HepG2 (cell line): ENCODE measurements at regions not wholly inside any gene's neighbourhood (a gene's known extent, or its start where the extent isn't known, plus 50 kb on each side); places are given as distances from the start of the nearest gene placed in this dataset.

Source experiments
- ARID3A ChIP-seq: IDR thresholded peaks from 2 replicates; pipeline ENCODE4 v1.6.1; 2012; ENCODE audit warnings: low read depth, low read length, improper control_type of control experiment
- BCLAF1 ChIP-seq: fragments of 450-650 bp; IDR thresholded peaks from 2 replicates; pipeline ENCODE4 v1.6.1; 2017; ENCODE audit warnings: mild to moderate bottlenecking
- BRD4 ChIP-seq: sonication (generic); formaldehyde crosslinking; IDR thresholded peaks from 2 replicates; pipeline ENCODE4 v1.4.0; 2020; ENCODE audit warnings: missing genetic modification reagents
- ELF3 ChIP-seq: IDR thresholded peaks from 2 replicates; pipeline ENCODE4 v1.6.1; 2016; ENCODE audit warnings: missing genetic modification reagents, missing compliant biosample characterization
- GATAD1 ChIP-seq: IDR thresholded peaks from 2 replicates; pipeline ENCODE4 v1.6.1; 2016; ENCODE audit warnings: missing genetic modification reagents, missing compliant biosample characterization
- GTF3A ChIP-seq: sonication (generic); formaldehyde crosslinking; conservative IDR thresholded peaks from 2 replicates; pipeline ENCODE4 v1.4.0; 2020; ENCODE audit warnings: mild to moderate bottlenecking, missing genetic modification reagents
- HDAC1 ChIP-seq: sonication (generic); formaldehyde crosslinking; IDR thresholded peaks from 2 replicates; pipeline ENCODE4 v1.5.1; 2020; ENCODE audit warnings: mild to moderate bottlenecking, missing genetic modification reagents
- HMG20A ChIP-seq: IDR thresholded peaks from 2 replicates; pipeline ENCODE4 v1.6.1; 2016; ENCODE audit warnings: borderline replicate concordance
- HOXD1 ChIP-seq: sonication (generic); formaldehyde crosslinking; IDR thresholded peaks from 2 replicates; pipeline ENCODE4 v1.5.0; 2020; ENCODE audit warnings: missing genetic modification reagents
- ISL2 ChIP-seq: sonication (generic); formaldehyde crosslinking; IDR thresholded peaks from 2 replicates; pipeline ENCODE4 v1.5.0; 2020; ENCODE audit warnings: missing genetic modification reagents
- KAT8 ChIP-seq: IDR thresholded peaks from 2 replicates; pipeline ENCODE4 v1.6.1; 2016; ENCODE audit warnings: missing genetic modification reagents, missing compliant biosample characterization
- KLF6 ChIP-seq: IDR thresholded peaks from 2 replicates; pipeline ENCODE4 v1.8.0; 2016; ENCODE audit warnings: missing biosample characterization, missing genetic modification reagents
- NAIF1 ChIP-seq: sonication (generic); formaldehyde crosslinking; IDR thresholded peaks from 2 replicates; pipeline ENCODE4 v1.5.0; 2020; ENCODE audit warnings: mild to moderate bottlenecking, missing genetic modification reagents, borderline replicate concordance
- PAXIP1 ChIP-seq: sonication (generic); formaldehyde crosslinking; conservative IDR thresholded peaks from 2 replicates; pipeline ENCODE4 v1.4.0; 2020; ENCODE audit warnings: mild to moderate bottlenecking, missing genetic modification reagents, moderate library complexity
- POLR2AphosphoS2 ChIP-seq: IDR thresholded peaks from 2 replicates; pipeline ENCODE4 v1.6.1; 2011; ENCODE audit warnings: low read depth, low read length, improper control_type of control experiment
- THRA ChIP-seq: sonication (generic); formaldehyde crosslinking; IDR thresholded peaks from 2 replicates; pipeline ENCODE4 v1.4.0; 2020; ENCODE audit warnings: missing genetic modification reagents, borderline replicate concordance
- ZBTB20 ChIP-seq: sonication (generic); formaldehyde crosslinking; IDR thresholded peaks from 2 replicates; pipeline ENCODE4 v1.8.1; 2023; ENCODE audit warnings: missing genetic modification reagents, low read depth, mild to moderate bottlenecking, borderline replicate concordance
- ZMYM2 ChIP-seq: sonication (generic); formaldehyde crosslinking; IDR thresholded peaks from 2 replicates; pipeline ENCODE4 v1.8.0; 2022; ENCODE audit warnings: mild to moderate bottlenecking, missing genetic modification reagents
- ZNF225 ChIP-seq: sonication (generic); formaldehyde crosslinking; IDR thresholded peaks from 2 replicates; pipeline ENCODE4 v1.4.0; 2020; ENCODE audit warnings: mild to moderate bottlenecking, missing genetic modification reagents
- ZNF558 ChIP-seq: sonication (generic); formaldehyde crosslinking; IDR thresholded peaks from 2 replicates; pipeline ENCODE4 v1.9.0; 2022; ENCODE audit warnings: mild to moderate bottlenecking, missing genetic modification reagents, borderline replicate concordance

GRCh38 chr9:126151031-126151685 lies 175.5 kb upstream of the MVB12B start (continued):
- TF ChIP-seq ARID3A (0 out of 2 replicates have a peak, but pooled peaks have one; percentile 11), GATAD1 (peak; percentile 30; the same call in 1 of the 2 replicates), HDAC1 (peak; percentile 71), HOXD1 (CRISPR knock-in tag) (0 out of 2 replicates have a peak, but pooled peaks have one; percentile 17), BRD4 (CRISPR knock-in tag) (peak; percentile 24; the same call in 1 of the 2 replicates), KLF6 (CRISPR knock-in tag) (no peak), POLR2AphosphoS2 (no peak), NAIF1 (CRISPR knock-in tag) (no peak), ZNF558 (CRISPR knock-in tag) (no peak), ZBTB20 (CRISPR knock-in tag) (0 out of 2 replicates have a peak, but pooled peaks have one; percentile 46), BCLAF1 (no peak), GTF3A (CRISPR knock-in tag) (no peak), KAT8 (CRISPR knock-in tag) (peak; percentile 57; the same call in 1 of the 2 replicates), THRA (CRISPR knock-in tag) (peak; percentile 42; the same call in 1 of the 2 replicates), HMG20A (CRISPR knock-in tag) (peak; percentile 65; the same call in 1 of the 2 replicates), ELF3 (CRISPR knock-in tag) (peak; percentile 29; the same call in 1 of the 2 replicates), ZNF225 (CRISPR knock-in tag) (no peak), ZMYM2 (CRISPR knock-in tag) (peak; percentile 61; the same call in 1 of the 2 replicates), ISL2 (CRISPR knock-in tag) (peak; percentile 68), PAXIP1 (peak; percentile 76)
